ENCODE measurements at regions not wholly inside any gene's neighbourhood (a gene's known extent, or its start where the extent isn't known, plus 50 kb on each side); places are given as distances from the start of the nearest gene placed in this dataset.

- Histone ChIP-seq H3K4me3 (no peak overlapping the region), H3K9me3 (no peaks in the 10 kb centered on the region), H3K4me1 (no peaks in the 10 kb centered on the region), H3K36me3 (ENCODE audit: low read depth, missing control alignments) (no peaks in the 10 kb centered on the region), H3K27ac (no peak overlapping the region), H3K27me3 (no peaks in the 10 kb centered on the region)
- TF ChIP-seq POLR2A (IDR thresholded peaks at IDR 0.05) (no peak), CTCF (IDR thresholded peaks at IDR 0.05) (no peak)
- no peak for DNase-seq
- intact Hi-C loops (cut with DNase I; ENCODE audit: low total_unique reads) = no loop called here
- 97 to 100% methylated on average over 1 of the region's 1 CpG for WGBS, 2 donors
Measured at GRCh38 chr3:4030624-4031023, 231.4 kb downstream of the LRRN1 start.

DNA sequence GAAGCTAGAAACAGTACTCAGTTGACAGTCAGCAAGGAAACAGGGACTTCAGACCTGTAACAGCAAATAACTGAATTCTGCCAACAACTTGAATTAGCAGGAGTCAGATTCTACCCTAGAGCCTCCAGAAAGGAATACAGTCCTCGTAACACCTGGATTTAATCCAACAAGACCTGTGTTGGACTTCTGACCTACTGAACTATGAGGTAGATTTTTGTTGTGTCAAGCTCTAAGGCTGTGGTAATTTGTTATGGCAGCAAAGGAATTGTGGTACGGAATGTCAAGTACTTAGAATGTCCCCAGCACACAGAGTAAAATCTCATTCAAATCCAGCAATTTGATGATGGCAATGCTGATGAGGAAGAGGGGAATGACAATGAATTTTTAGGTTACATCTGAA is 234.1 kb downstream of the LRRN1 start:
- no peaks in the 10 kb centered on the region for H3K36me3 ChIP-seq (ENCODE audit: low read depth, missing control alignments)
- H3K27me3 ChIP-seq = no peaks in the 10 kb centered on the region
- WGBS, 2 donors = 91 to 97% methylated on average over 2 of the region's 2 CpGs
- peaks cover 3% of the 10 kb centered on the region for H3K4me1 ChIP-seq
- no peaks in the 10 kb centered on the region for H3K9me3 ChIP-seq
- no peak for TF ChIP-seq POLR2A (IDR thresholded peaks at IDR 0.05)
- TF ChIP-seq CTCF (IDR thresholded peaks at IDR 0.05) = no peak
- intact Hi-C loops (cut with DNase I; ENCODE audit: low total_unique reads) = no loop called here
- H3K4me3 ChIP-seq = no peak overlapping the region
- no peak overlapping the region for H3K27ac ChIP-seq
- DNase-seq = no peak

- no peak for DNase-seq
- H3K27ac ChIP-seq = no peak overlapping the region
- peaks cover 3% of the 10 kb centered on the region for H3K4me1 ChIP-seq
- no peak overlapping the region for H3K4me3 ChIP-seq
- intact Hi-C loops (cut with DNase I; ENCODE audit: low total_unique reads) = no loop called here
- H3K27me3 ChIP-seq = no peaks in the 10 kb centered on the region
- TF ChIP-seq POLR2A (IDR thresholded peaks at IDR 0.05) (no peak), CTCF (IDR thresholded peaks at IDR 0.05) (no peak)
- H3K9me3 ChIP-seq = no peaks in the 10 kb centered on the region
- H3K36me3 ChIP-seq (ENCODE audit: low read depth, missing control alignments) = no peaks in the 10 kb centered on the region
Measured at GRCh38 chr3:4036046-4036445, 236.8 kb downstream of the LRRN1 start.

- H3K9me3 ChIP-seq = no peaks in the 10 kb centered on the region
- no peak for TF ChIP-seq CTCF (IDR thresholded peaks at IDR 0.05)
- no peak for TF ChIP-seq POLR2A (IDR thresholded peaks at IDR 0.05)
- no peak overlapping the region for H3K27ac ChIP-seq
- no peak for DNase-seq
- intact Hi-C loops (cut with DNase I; ENCODE audit: low total_unique reads) = no loop called here
- no peaks in the 10 kb centered on the region for H3K36me3 ChIP-seq (ENCODE audit: low read depth, missing control alignments)
- WGBS, 2 donors = 86 to 91% methylated on average over 4 to 5 of the region's 5 CpGs
- no peak overlapping the region for H3K4me3 ChIP-seq
- peaks cover 3% of the 10 kb centered on the region for H3K4me1 ChIP-seq
- H3K27me3 ChIP-seq = no peaks in the 10 kb centered on the region
Measured at GRCh38 chr3:4038351-4038750, 239.1 kb downstream of the LRRN1 start.

- Histone ChIP-seq H3K4me1 (peaks cover 3% of the 10 kb centered on the region), H3K27ac (no peak overlapping the region), H3K27me3 (no peaks in the 10 kb centered on the region), H3K4me3 (no peak overlapping the region), H3K9me3 (no peaks in the 10 kb centered on the region), H3K36me3 (ENCODE audit: low read depth, missing control alignments) (no peaks in the 10 kb centered on the region)
- no peak for DNase-seq
- TF ChIP-seq POLR2A (IDR thresholded peaks at IDR 0.05) = no peak
- no peak for TF ChIP-seq CTCF (IDR thresholded peaks at IDR 0.05)
- intact Hi-C loops (cut with DNase I; ENCODE audit: low total_unique reads) = no loop called here
- WGBS, 2 donors = 77 to 84% methylated on average over 2 of the region's 2 CpGs
Measured at GRCh38 chr3:4042070-4042469, 242.8 kb downstream of the LRRN1 start.

All from testis (tissue), 2 donors.